ENCODE measurements at regions not wholly inside any gene's neighbourhood (a gene's known extent, or its start where the extent isn't known, plus 50 kb on each side); places are given as distances from the start of the nearest gene placed in this dataset.
"Not testable (repeated sequence)": the region's sequence is repeated elsewhere in the genome, so short reads cannot be mapped to it uniquely, and the experiment has no call there.

GRCh38 chr17:15860774-15861173 lies 84.2 kb upstream of the ADORA2B start:
- not testable (repeated sequence) for TF ChIP-seq RAD21 (IDR thresholded peaks at IDR 0.05; ENCODE audit: low read depth); MAX (IDR thresholded peaks at IDR 0.05); CTCF (IDR thresholded peaks at IDR 0.05 in 2 of 3, conservative IDR thresholded peaks at IDR 0.05 in 1 of 3; ENCODE audit: borderline replicate concordance in 1 of 3, insufficient read depth in 1 of 3, low read depth in 2 of 3, low read length in 2 of 3); POLR2A (IDR thresholded peaks at IDR 0.05; ENCODE audit: borderline replicate concordance, extremely low read depth, insufficient read depth, insufficient read length); FOSL1 (IDR thresholded peaks at IDR 0.05; ENCODE audit: low read depth); POLR2AphosphoS5 (IDR thresholded peaks at IDR 0.05; ENCODE audit: low read depth, low read length); YY1 (IDR thresholded peaks at IDR 0.05; ENCODE audit: extremely low read depth, insufficient replicate concordance, low read depth, low read length); SIN3A (IDR thresholded peaks at IDR 0.05; ENCODE audit: low read depth); EZH2 (IDR thresholded peaks at IDR 0.05); SP1 (IDR thresholded peaks at IDR 0.05; ENCODE audit: low read depth); ZNF274 (IDR thresholded peaks at IDR 0.05; ENCODE audit: low read depth, low read length)

Measured in HCT116 (cell line).